NCI-H2107 treated with DMSO at 0.1 percent for 48 hours (cell line): ENCODE measurements at regions not wholly inside any gene's neighbourhood (a gene's known extent, or its start where the extent isn't known, plus 50 kb on each side); places are given as distances from the start of the nearest gene placed in this dataset.
"Not testable (repeated sequence)": the region's sequence is repeated elsewhere in the genome, so short reads cannot be mapped to it uniquely, and the experiment has no call there.

Experiments
- DNase-seq: peaks from one replicate; lab custom pipeline; 2025; ENCODE audit not compliant: unreplicated experiment; lab: John Stamatoyannopoulos, UW

GRCh38 chr5:101091902-101092301 is 188.8 kb upstream of the ST8SIA4 start:
- no peak for DNase-seq

GRCh38 chr5:101084353-101084752 is 181.3 kb upstream of the ST8SIA4 start:
- no peak for DNase-seq

GRCh38 chr5:101080462-101081240 is 177.6 kb upstream of the ST8SIA4 start:
- DNase-seq: no peak

GRCh38 chr5:101068298-101068697 is 165.2 kb upstream of the ST8SIA4 start:
- DNase-seq: no peak

- DNase-seq: no peak
These were observed 164.3 kb upstream of the ST8SIA4 start for GRCh38 chr5:101067429-101067828.

- DNase-seq: no peak
These were observed 159.8 kb upstream of the ST8SIA4 start for GRCh38 chr5:101062902-101063301.

- DNase-seq: no peak
These were observed 144.1 kb upstream of the ST8SIA4 start for GRCh38 chr5:101047181-101047580.

- DNase-seq: no peak
These were observed 142.6 kb upstream of the ST8SIA4 start for GRCh38 chr5:101045689-101046088.

GRCh38 chr5:101040002-101040401 is 136.9 kb upstream of the ST8SIA4 start:
- DNase-seq: not testable (repeated sequence)

- no peak for DNase-seq
These were observed 133.7 kb upstream of the ST8SIA4 start for GRCh38 chr5:101036778-101037177.

GRCh38 chr5:101035425-101035824 is 132.3 kb upstream of the ST8SIA4 start:
- no peak for DNase-seq

GRCh38 chr5:101024299-101024698 is 121.2 kb upstream of the ST8SIA4 start:
- DNase-seq: no peak

GRCh38 chr5:101018299-101018698 is 115.2 kb upstream of the ST8SIA4 start:
- DNase-seq: no peak

- no peak for DNase-seq
These were observed 109.8 kb upstream of the ST8SIA4 start for GRCh38 chr5:101012880-101013279.

GRCh38 chr5:101009758-101010519 is 106.9 kb upstream of the ST8SIA4 start:
- no peak for DNase-seq

GRCh38 chr5:100992354-100992753 is 89.3 kb upstream of the ST8SIA4 start:
- DNase-seq: no peak

GRCh38 chr5:100983601-100984000 is 80.5 kb upstream of the ST8SIA4 start:
- DNase-seq: not testable (repeated sequence)

GRCh38 chr5:100974082-100974481 is 71.0 kb upstream of the ST8SIA4 start:
- no peak for DNase-seq

GRCh38 chr5:100970646-100971255 is 67.7 kb upstream of the ST8SIA4 start:
- no peak for DNase-seq

GRCh38 chr5:100965291-100965690 is 62.2 kb upstream of the ST8SIA4 start:
- no peak for DNase-seq
